ENCODE measurements at regions not wholly inside any gene's neighbourhood (a gene's known extent, or its start where the extent isn't known, plus 50 kb on each side); places are given as distances from the start of the nearest gene placed in this dataset.

DNA sequence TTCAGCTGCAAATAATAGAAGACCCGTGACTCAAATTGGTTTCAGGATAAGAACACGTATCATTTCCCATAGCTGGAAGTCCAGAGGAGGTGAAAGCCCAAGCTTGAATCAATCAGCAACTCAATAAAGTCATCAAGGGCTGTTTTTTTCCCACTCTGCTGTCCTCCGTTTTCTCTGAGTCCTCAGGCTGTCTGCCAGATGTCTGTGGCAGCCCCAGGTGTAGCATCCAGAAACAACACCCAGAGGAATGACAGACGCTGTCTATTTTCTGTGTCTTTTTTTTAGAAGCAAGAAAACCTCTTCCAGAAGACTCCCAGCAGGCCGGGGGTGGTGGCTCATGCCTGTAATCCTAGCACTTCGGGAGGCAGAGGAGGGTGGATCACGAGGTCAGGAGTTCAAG lies 204.4 kb downstream of the FAM43A start:
- no peak overlapping the region for H3K56ac ChIP-seq (ENCODE audit: extremely low read depth, insufficient read depth, low read length)
- 43% methylated on average over 4 of the region's 7 CpGs; no CpG with 5 or more reads in 1 of the 2 experiments for WGBS, 2 experiments (ENCODE audit: extremely low coverage in 2 of 2, insufficient read length in 1 of 2)
- H2BK5ac ChIP-seq (ENCODE audit: low read depth, low read length, poor library complexity, severe bottlenecking), result no peak overlapping the region
- DNase-seq (no peak), ATAC-seq (ENCODE audit: low read depth) (no peak)
- H3K4me3 ChIP-seq (ENCODE audit: insufficient read depth, low read depth, low read length), result no peak overlapping the region
- H3K79me1 ChIP-seq (ENCODE audit: low read depth in 1 of 2, low read length in 2 of 2), result no peaks in the 10 kb centered on the region
- H3K9ac ChIP-seq (ENCODE audit: low read depth, low read length), result no peak overlapping the region
- no peak overlapping the region for H4K5ac ChIP-seq (ENCODE audit: low read depth, low read length)
- no peaks in the 10 kb centered on the region for H3K4me1 ChIP-seq (ENCODE audit: control insufficient read depth, insufficient read depth, low read length)
- no peak overlapping the region for H2AK5ac ChIP-seq (ENCODE audit: low read depth, low read length)
- H3K9me1 ChIP-seq (ENCODE audit: insufficient read depth, low read length), result no peaks in the 10 kb centered on the region
- H3K18ac ChIP-seq (ENCODE audit: low read depth, low read length), result no peak overlapping the region
- in situ Hi-C loops (cut with MboI; ENCODE audit: low sequenced_read_pairs), result no loop called here
- no TSS peak for BruUV-seq (replicated peaks)
- CTCF ChIA-PET, result no interaction called here
- no peak overlapping the region for H2AK9ac ChIP-seq (replicated peaks; ENCODE audit: low read depth, low read length, poor library complexity)
- no peak overlapping the region for H2BK15ac ChIP-seq (ENCODE audit: low read depth, low read length)
- H4K91ac ChIP-seq (ENCODE audit: insufficient read depth, low read depth, low read length), result no peak overlapping the region
- intact Hi-C loops (cut with micrococcal nuclease), result no loop called here
- H3K14ac ChIP-seq (replicated peaks; ENCODE audit: low read depth, low read length), result no peak overlapping the region
- dilution Hi-C loops (cut with HindIII; ENCODE audit: low sequenced_read_pairs, unreplicated experiment), result no loop called here
- H4K8ac ChIP-seq (ENCODE audit: low read depth in 2 of 2, low read length in 2 of 2), result no peak overlapping the region
- H3K9me3 ChIP-seq (ENCODE audit: control insufficient read depth, insufficient read depth, low read length), result peaks cover 3% of the 10 kb centered on the region; the same call in 1 of the 2 replicates
- H3K4me2 ChIP-seq (ENCODE audit: low read depth, low read length), result no peak overlapping the region
- no peak overlapping the region for H2AFZ ChIP-seq (replicated peaks; ENCODE audit: low read length, poor library complexity)
- TF ChIP-seq, protein P1, sequence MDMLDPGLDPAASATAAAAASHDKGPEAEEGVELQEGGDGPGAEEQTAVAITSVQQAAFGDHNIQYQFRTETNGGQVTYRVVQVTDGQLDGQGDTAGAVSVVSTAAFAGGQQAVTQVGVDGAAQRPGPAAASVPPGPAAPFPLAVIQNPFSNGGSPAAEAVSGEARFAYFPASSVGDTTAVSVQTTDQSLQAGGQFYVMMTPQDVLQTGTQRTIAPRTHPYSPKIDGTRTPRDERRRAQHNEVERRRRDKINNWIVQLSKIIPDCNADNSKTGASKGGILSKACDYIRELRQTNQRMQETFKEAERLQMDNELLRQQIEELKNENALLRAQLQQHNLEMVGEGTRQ (IDR thresholded peaks at IDR 0.05; ENCODE audit: low read depth, low read length), result no peak
- TF ChIP-seq RAD21 (IDR thresholded peaks at IDR 0.05; ENCODE audit: low read length) (no peak), POLR2A (IDR thresholded peaks at IDR 0.05; ENCODE audit: low read depth, low read length) (no peak), BHLHE40 (IDR thresholded peaks at IDR 0.05; ENCODE audit: low read depth, low read length) (no peak), MAZ (IDR thresholded peaks at IDR 0.05; ENCODE audit: borderline replicate concordance, low read depth, low read length) (no peak), NFE2L2 (IDR thresholded peaks at IDR 0.05; ENCODE audit: low read depth, low read length) (no peak), CHD1 (IDR thresholded peaks at IDR 0.05; ENCODE audit: low read depth, low read length) (no peak), MAFK (IDR thresholded peaks at IDR 0.05; ENCODE audit: low read depth, low read length) (no peak), CEBPB (IDR thresholded peaks at IDR 0.05; ENCODE audit: low read depth, low read length) (no peak), FOS (IDR thresholded peaks at IDR 0.05; ENCODE audit: low read depth, low read length) (no peak)
- TF ChIP-seq, protein P2, sequence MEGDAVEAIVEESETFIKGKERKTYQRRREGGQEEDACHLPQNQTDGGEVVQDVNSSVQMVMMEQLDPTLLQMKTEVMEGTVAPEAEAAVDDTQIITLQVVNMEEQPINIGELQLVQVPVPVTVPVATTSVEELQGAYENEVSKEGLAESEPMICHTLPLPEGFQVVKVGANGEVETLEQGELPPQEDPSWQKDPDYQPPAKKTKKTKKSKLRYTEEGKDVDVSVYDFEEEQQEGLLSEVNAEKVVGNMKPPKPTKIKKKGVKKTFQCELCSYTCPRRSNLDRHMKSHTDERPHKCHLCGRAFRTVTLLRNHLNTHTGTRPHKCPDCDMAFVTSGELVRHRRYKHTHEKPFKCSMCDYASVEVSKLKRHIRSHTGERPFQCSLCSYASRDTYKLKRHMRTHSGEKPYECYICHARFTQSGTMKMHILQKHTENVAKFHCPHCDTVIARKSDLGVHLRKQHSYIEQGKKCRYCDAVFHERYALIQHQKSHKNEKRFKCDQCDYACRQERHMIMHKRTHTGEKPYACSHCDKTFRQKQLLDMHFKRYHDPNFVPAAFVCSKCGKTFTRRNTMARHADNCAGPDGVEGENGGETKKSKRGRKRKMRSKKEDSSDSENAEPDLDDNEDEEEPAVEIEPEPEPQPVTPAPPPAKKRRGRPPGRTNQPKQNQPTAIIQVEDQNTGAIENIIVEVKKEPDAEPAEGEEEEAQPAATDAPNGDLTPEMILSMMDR (conservative IDR thresholded peaks at IDR 0.05; ENCODE audit: low read depth, low read length), result no peak
- TF ChIP-seq, protein P3, sequence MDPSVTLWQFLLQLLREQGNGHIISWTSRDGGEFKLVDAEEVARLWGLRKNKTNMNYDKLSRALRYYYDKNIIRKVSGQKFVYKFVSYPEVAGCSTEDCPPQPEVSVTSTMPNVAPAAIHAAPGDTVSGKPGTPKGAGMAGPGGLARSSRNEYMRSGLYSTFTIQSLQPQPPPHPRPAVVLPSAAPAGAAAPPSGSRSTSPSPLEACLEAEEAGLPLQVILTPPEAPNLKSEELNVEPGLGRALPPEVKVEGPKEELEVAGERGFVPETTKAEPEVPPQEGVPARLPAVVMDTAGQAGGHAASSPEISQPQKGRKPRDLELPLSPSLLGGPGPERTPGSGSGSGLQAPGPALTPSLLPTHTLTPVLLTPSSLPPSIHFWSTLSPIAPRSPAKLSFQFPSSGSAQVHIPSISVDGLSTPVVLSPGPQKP (IDR thresholded peaks at IDR 0.05; ENCODE audit: borderline replicate concordance, low read depth, low read length), result no peak
- H2BK120ac ChIP-seq (ENCODE audit: low read depth, low read length), result no peak overlapping the region
- no peak overlapping the region for H2BK20ac ChIP-seq (ENCODE audit: low read depth, low read length)
- H3K27me3 ChIP-seq (ENCODE audit: control insufficient read depth, insufficient read depth, low read length), result peaks cover 10% of the 10 kb centered on the region
- POLR2A ChIA-PET (ENCODE audit: unreplicated experiment), result no interaction called here
- H3K4ac ChIP-seq (ENCODE audit: low read depth, low read length), result no peak overlapping the region
- no peak overlapping the region for H3K27ac ChIP-seq (ENCODE audit: insufficient read depth, low read length)
- no peaks in the 10 kb centered on the region for H4K20me1 ChIP-seq (ENCODE audit: insufficient read depth, low read length)
- H3K23ac ChIP-seq (ENCODE audit: low read depth, low read length), result no peak overlapping the region
- H3K36me3 ChIP-seq (ENCODE audit: control insufficient read depth, insufficient read depth, low read length), result no peaks in the 10 kb centered on the region

Measured in IMR-90 (cell line).